Caco-2 (cell line): ENCODE measurements at regions not wholly inside any gene's neighbourhood (a gene's known extent, or its start where the extent isn't known, plus 50 kb on each side); places are given as distances from the start of the nearest gene placed in this dataset.

Experiments
- BruUV-seq: library from RNA; stranded (reverse); fragments of 400-500 nt; replicated peaks from 2 replicates; lab custom pipeline; 2021; lab: Mats Ljungman, UMichigan
- CTCF ChIA-PET: fragments of 300-600 bp; sonication (Branson Sonifier 250); formaldehyde crosslinking; loops from one replicate; lab custom pipeline; 2022; ENCODE audit warnings: antibody characterized with exemption; lab: Charles Lee
- POLR2A ChIA-PET: fragments of 300-600 bp; sonication (Branson Sonifier 250); formaldehyde crosslinking; loops from one replicate; lab custom pipeline; 2022; ENCODE audit warnings: antibody characterized with exemption; lab: Charles Lee
- DNase-seq, 2 experiments: peaks; one replicate each; pipeline versions ENCODE4 v3.0.0 to v3.0.0-alpha.2; 2020 to 2022
- H3K27me3 ChIP-seq: replicated peaks from 2 replicates; pipeline ENCODE4 v1.6.0; 2011; ENCODE audit warnings: low read length; ENCODE audit not compliant: control insufficient read depth, insufficient read depth
- H3K36me3 ChIP-seq: 2 replicates; pipeline ENCODE4 v1.5.1; 2011; ENCODE audit warnings: low read length; ENCODE audit not compliant: control insufficient read depth, insufficient read depth
- H3K4me1 ChIP-seq: fragments of 250-450 bp; sonication (Bioruptor Pico); 2 replicates; pipeline ENCODE4 v1.5.1; 2020; ENCODE audit warnings: mild to moderate bottlenecking
- H3K4me3 ChIP-seq: 2 replicates; pipeline ENCODE4 v1.5.1; 2011; ENCODE audit warnings: low read depth, mild to moderate bottlenecking, control low read depth, low read length
- H3K9me3 ChIP-seq: fragments of 250-450 bp; sonication (Bioruptor Pico); 2 replicates; pipeline ENCODE4 v1.5.1; 2020; ENCODE audit warnings: mild to moderate bottlenecking, moderate library complexity
- H3K27ac Mint-ChIP-seq: one replicate; pipeline ENCODE4 v1.8.0; 2022; ENCODE audit warnings: mixed read lengths; ENCODE audit not compliant: unreplicated experiment
- H3K27me3 Mint-ChIP-seq: one replicate; pipeline ENCODE4 v1.8.0; 2022; ENCODE audit warnings: mixed read lengths; ENCODE audit not compliant: insufficient read depth, unreplicated experiment
- H3K36me3 Mint-ChIP-seq: one replicate; pipeline ENCODE4 v1.8.0; 2022; ENCODE audit warnings: mild to moderate bottlenecking, mixed read lengths; ENCODE audit not compliant: insufficient read depth, unreplicated experiment
- H3K4me1 Mint-ChIP-seq: one replicate; pipeline ENCODE4 v1.8.0; 2022; ENCODE audit warnings: low read depth, mixed read lengths; ENCODE audit not compliant: unreplicated experiment
- H3K4me3 Mint-ChIP-seq: one replicate; pipeline ENCODE4 v1.8.0; 2022; ENCODE audit warnings: mild to moderate bottlenecking, moderate library complexity, mixed read lengths; ENCODE audit not compliant: unreplicated experiment
- H3K9me3 Mint-ChIP-seq: one replicate; pipeline ENCODE4 v1.8.0; 2022; ENCODE audit warnings: mixed read lengths; ENCODE audit not compliant: unreplicated experiment
- intact Hi-C: fragments of 100-400 bp; cut with micrococcal nuclease; formaldehyde crosslinking; loops from one replicate; pipeline ENCODE4 v1.10.0; 2022; ENCODE audit not compliant: unreplicated experiment
- TF ChIP-seq, protein P1 (sequence below), 2 experiments: fragments of 200-600 bp in 1 of 2; IDR thresholded peaks; 1 replicate in 1 of 2; 2 replicates in 1 of 2; pipeline versions ENCODE4 v1.5.1 to v1.8.0; 2011 to 2022; ENCODE audit warnings: antibody characterized with exemption in 1 of 2, control low read depth in 1 of 2, inconsistent platforms in 1 of 2, low read depth in 1 of 2, low read length in 1 of 2, mild to moderate bottlenecking in 1 of 2, moderate library complexity in 1 of 2; ENCODE audit not compliant: insufficient read depth in 1 of 2, severe bottlenecking in 1 of 2, unreplicated experiment in 1 of 2

DNA sequence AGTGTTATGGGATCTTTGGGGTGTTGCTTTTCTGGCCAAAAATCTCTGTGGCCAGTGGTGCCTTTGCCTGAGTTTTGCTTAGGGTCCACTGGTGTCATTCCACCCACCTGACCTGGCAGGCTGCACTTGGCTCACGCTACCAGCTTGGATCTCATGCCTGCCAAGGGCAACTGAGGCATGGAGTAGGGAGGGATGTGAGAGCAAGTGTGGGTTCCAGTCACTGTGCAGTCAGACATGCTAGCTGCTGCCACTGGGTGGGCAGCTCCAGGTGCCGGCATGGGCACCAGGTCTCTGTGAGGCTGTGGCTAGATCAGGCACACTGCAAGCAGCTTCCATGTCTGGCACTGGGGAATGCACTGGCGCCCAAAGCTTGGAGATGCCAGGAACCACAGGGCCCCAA, 424.1 kb downstream of the PRR32 start:
- no peaks in the 10 kb centered on the region for H3K9me3 ChIP-seq
- intact Hi-C loops: no loop called here
- H3K4me3 Mint-ChIP-seq: no peak overlapping the region
- no peaks in the 10 kb centered on the region for H3K4me1 ChIP-seq
- no peaks in the 10 kb centered on the region for H3K36me3 ChIP-seq
- POLR2A ChIA-PET: no interaction called here
- no peaks in the 10 kb centered on the region for H3K9me3 Mint-ChIP-seq
- CTCF ChIA-PET: no interaction called here
- no peaks in the 10 kb centered on the region for H3K27me3 Mint-ChIP-seq
- H3K27me3 ChIP-seq: no peaks in the 10 kb centered on the region
- no peak overlapping the region for H3K4me3 ChIP-seq
- BruUV-seq: no TSS peak
- H3K27ac Mint-ChIP-seq: no peak overlapping the region
- no peaks in the 10 kb centered on the region for H3K36me3 Mint-ChIP-seq
- DNase-seq: no peak
- TF ChIP-seq, protein P1, sequence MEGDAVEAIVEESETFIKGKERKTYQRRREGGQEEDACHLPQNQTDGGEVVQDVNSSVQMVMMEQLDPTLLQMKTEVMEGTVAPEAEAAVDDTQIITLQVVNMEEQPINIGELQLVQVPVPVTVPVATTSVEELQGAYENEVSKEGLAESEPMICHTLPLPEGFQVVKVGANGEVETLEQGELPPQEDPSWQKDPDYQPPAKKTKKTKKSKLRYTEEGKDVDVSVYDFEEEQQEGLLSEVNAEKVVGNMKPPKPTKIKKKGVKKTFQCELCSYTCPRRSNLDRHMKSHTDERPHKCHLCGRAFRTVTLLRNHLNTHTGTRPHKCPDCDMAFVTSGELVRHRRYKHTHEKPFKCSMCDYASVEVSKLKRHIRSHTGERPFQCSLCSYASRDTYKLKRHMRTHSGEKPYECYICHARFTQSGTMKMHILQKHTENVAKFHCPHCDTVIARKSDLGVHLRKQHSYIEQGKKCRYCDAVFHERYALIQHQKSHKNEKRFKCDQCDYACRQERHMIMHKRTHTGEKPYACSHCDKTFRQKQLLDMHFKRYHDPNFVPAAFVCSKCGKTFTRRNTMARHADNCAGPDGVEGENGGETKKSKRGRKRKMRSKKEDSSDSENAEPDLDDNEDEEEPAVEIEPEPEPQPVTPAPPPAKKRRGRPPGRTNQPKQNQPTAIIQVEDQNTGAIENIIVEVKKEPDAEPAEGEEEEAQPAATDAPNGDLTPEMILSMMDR (IDR thresholded peaks at IDR 0.05; ENCODE audit: insufficient read depth in 1 of 2, low read depth in 1 of 2, low read length in 1 of 2, severe bottlenecking in 1 of 2, unreplicated experiment in 1 of 2): no peak
- no peaks in the 10 kb centered on the region for H3K4me1 Mint-ChIP-seq

DNA sequence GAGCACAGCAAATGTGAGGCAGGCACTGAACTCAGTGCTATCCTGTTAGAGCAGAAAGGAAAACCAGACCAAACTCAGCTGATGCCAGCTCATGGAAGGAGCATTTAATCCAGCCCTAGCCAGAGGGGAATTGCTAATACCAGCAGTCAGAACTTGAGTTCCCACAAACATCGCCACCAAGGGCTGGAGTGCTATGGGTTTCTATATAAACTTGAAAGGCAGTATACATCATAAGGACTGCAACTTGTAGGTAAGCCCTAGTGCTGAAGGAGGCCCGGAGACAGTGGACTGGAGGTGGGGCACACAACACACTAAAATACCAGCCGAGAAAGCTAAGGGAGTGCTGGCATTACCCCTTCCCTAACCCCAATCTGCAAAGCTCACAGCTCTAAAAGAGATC, 440.2 kb downstream of the PRR32 start:
- no TSS peak for BruUV-seq
- CTCF ChIA-PET: no interaction called here
- Histone ChIP-seq H3K27me3 (no peaks in the 10 kb centered on the region), H3K4me3 (no peak overlapping the region), H3K36me3 (no peaks in the 10 kb centered on the region), H3K9me3 (no peaks in the 10 kb centered on the region), H3K4me1 (no peaks in the 10 kb centered on the region)
- Mint-ChIP-seq H3K4me3 (no peak overlapping the region), H3K27ac (no peak overlapping the region), H3K36me3 (no peaks in the 10 kb centered on the region), H3K9me3 (no peaks in the 10 kb centered on the region), H3K4me1 (no peaks in the 10 kb centered on the region), H3K27me3 (no peaks in the 10 kb centered on the region)
- intact Hi-C loops: no loop called here
- TF ChIP-seq, protein P1 (IDR thresholded peaks at IDR 0.05; ENCODE audit: insufficient read depth in 1 of 2, low read depth in 1 of 2, low read length in 1 of 2, severe bottlenecking in 1 of 2, unreplicated experiment in 1 of 2): no peak
- no peak for DNase-seq
- POLR2A ChIA-PET: no interaction called here

DNA sequence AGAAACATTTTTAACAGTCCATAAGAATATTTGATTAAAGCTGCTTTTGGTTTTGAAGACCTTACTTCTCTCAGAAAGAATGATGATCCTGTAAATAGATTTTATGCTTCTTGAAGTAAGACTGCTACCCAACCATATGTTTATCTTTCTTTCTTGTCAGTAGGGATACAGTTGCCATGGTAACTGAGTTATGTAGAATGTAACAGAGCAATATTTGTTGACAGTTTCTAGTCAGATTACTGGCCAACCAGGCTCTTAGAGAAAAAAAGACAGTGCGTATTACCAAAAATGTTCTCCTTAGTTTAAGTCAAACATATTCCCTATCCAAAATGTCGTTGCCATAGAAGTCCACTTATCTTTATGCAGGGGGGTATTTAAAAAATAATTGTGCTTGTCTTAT, 456.8 kb downstream of the PRR32 start:
- no peaks in the 10 kb centered on the region for H3K4me1 Mint-ChIP-seq
- Histone ChIP-seq H3K9me3 (no peaks in the 10 kb centered on the region), H3K4me3 (no peak overlapping the region), H3K4me1 (no peaks in the 10 kb centered on the region), H3K36me3 (no peaks in the 10 kb centered on the region), H3K27me3 (no peaks in the 10 kb centered on the region)
- H3K36me3 Mint-ChIP-seq: no peaks in the 10 kb centered on the region
- no peaks in the 10 kb centered on the region for H3K27me3 Mint-ChIP-seq
- intact Hi-C loops: no loop called here
- H3K9me3 Mint-ChIP-seq: no peaks in the 10 kb centered on the region
- no TSS peak for BruUV-seq
- H3K4me3 Mint-ChIP-seq: no peak overlapping the region
- TF ChIP-seq, protein P1 (IDR thresholded peaks at IDR 0.05; ENCODE audit: insufficient read depth in 1 of 2, low read depth in 1 of 2, low read length in 1 of 2, severe bottlenecking in 1 of 2, unreplicated experiment in 1 of 2): no peak
- ChIA-PET POLR2A (no interaction called here), CTCF (no interaction called here)
- no peak for DNase-seq
- no peak overlapping the region for H3K27ac Mint-ChIP-seq
